ENCODE measurements at regions not wholly inside any gene's neighbourhood (a gene's known extent, or its start where the extent isn't known, plus 50 kb on each side); places are given as distances from the start of the nearest gene placed in this dataset.

GRCh38 chr2:67812682-67813081 is 250.1 kb downstream of the C1D start:
- 43% methylated on average over 1 of the region's 1 CpG for WGBS (ENCODE audit: insufficient coverage, insufficient replicate concordance, low lambda C conversion rate, missing lambda C conversion rate)
- ChIA-PET SMC1A (ENCODE audit: uncharacterized antibody, unreplicated experiment) (no interaction called here), POLR2A (no interaction called here), CTCF (no interaction called here), RAD21 (ENCODE audit: unreplicated experiment) (no interaction called here)
- Histone ChIP-seq H3K4me3 (no peak overlapping the region), H3K27me3 (replicated peaks in 1 of 2; ENCODE audit: control insufficient read depth in 2 of 2, insufficient read depth in 2 of 2, low read length in 1 of 2) (no peaks in the 10 kb centered on the region), H3K36me3 (ENCODE audit: control insufficient read depth in 2 of 2, insufficient read depth in 2 of 2, low read length in 1 of 2) (no peaks in the 10 kb centered on the region), H3K9me3 (replicated peaks; ENCODE audit: control insufficient read depth, insufficient read depth, low read length) (no peaks in the 10 kb centered on the region), H4K20me1 (ENCODE audit: control insufficient read depth, insufficient read depth) (no peaks in the 10 kb centered on the region), H2AFZ (ENCODE audit: control insufficient read depth, low read depth, low read length) (no peak overlapping the region), H3K27ac (ENCODE audit: control insufficient read depth, insufficient read depth) (no peak overlapping the region), H3K4me1 (ENCODE audit: control insufficient read depth, insufficient read depth, low read length) (no peaks in the 10 kb centered on the region), H3K79me2 (ENCODE audit: control insufficient read depth, insufficient read depth, low read length) (no peaks in the 10 kb centered on the region), H3K4me2 (ENCODE audit: control insufficient read depth, insufficient read depth) (no peak overlapping the region), H3K9ac (ENCODE audit: control insufficient read depth, insufficient read depth, low read length) (no peak overlapping the region)
- in situ Hi-C loops (cut with MboI) = no loop called here
- TF ChIP-seq RAD21 (IDR thresholded peaks at IDR 0.05; ENCODE audit: insufficient read depth, low read depth, low read length) (no peak), NKRF (conservative IDR thresholded peaks at IDR 0.05) (no peak), ELK1 (IDR thresholded peaks at IDR 0.05; ENCODE audit: low read depth, low read length) (no peak), ZNF622 (IDR thresholded peaks at IDR 0.05) (no peak), ZZZ3 (IDR thresholded peaks at IDR 0.05; ENCODE audit: control insufficient read depth, insufficient read length, low read depth) (no peak), SMAD1 (IDR thresholded peaks at IDR 0.05; ENCODE audit: low read depth, partially characterized antibody) (no peak), FOXK2 (IDR thresholded peaks at IDR 0.05) (no peak), ESRRA (IDR thresholded peaks at IDR 0.05; ENCODE audit: low read length) (no peak), KLF5 (IDR thresholded peaks at IDR 0.05; ENCODE audit: partially characterized antibody) (no peak), JUNB (IDR thresholded peaks at IDR 0.05) (no peak), IRF3 (IDR thresholded peaks at IDR 0.05) (no peak), NR2C2 (IDR thresholded peaks at IDR 0.05; ENCODE audit: borderline replicate concordance, control insufficient read depth, insufficient read length, low read depth) (no peak), CTCF (IDR thresholded peaks at IDR 0.05 in 2 of 3, conservative IDR thresholded peaks at IDR 0.05 in 1 of 3; ENCODE audit: control insufficient read depth in 2 of 3, extremely low read depth in 1 of 3, insufficient read depth in 1 of 3, low read depth in 3 of 3, low read length in 3 of 3) (no peak), MTA3 (IDR thresholded peaks at IDR 0.05; ENCODE audit: borderline replicate concordance, low read length) (no peak), ZBTB4 (CRISPR knock-in tag; IDR thresholded peaks at IDR 0.05) (no peak), HDGF (IDR thresholded peaks at IDR 0.05) (no peak)
- BruUV-seq (replicated peaks) = no TSS peak
- DNase-seq (ENCODE audit: low read depth, low spot score) = no peak
- ATAC-seq = no peak
- FAIRE-seq = no peak
- intact Hi-C loops (cut with micrococcal nuclease; ENCODE audit: unreplicated experiment) = no loop called here

All from GM12878 (cell line).